NOMO-1 treated with dmso at 0.1 percent for 144 hours (cell line): ENCODE measurements at regions not wholly inside any gene's neighbourhood (a gene's known extent, or its start where the extent isn't known, plus 50 kb on each side); places are given as distances from the start of the nearest gene placed in this dataset.

ENCODE experiments used
- DNase-seq: peaks from one replicate; lab custom pipeline; 2025; ENCODE audit not compliant: unreplicated experiment; lab: John Stamatoyannopoulos, UW

- DNase-seq: no peak
Measured at GRCh38 chr22:49448526-49448925, 379.1 kb downstream of the BRD1 start.

GRCh38 chr22:49447837-49448236, 379.8 kb downstream of the BRD1 start:
- DNase-seq: no peak

GRCh38 chr22:49446759-49447710, 380.6 kb downstream of the BRD1 start:
- DNase-seq: peak; percentile 45

- DNase-seq: no peak
Measured at GRCh38 chr22:49446145-49446758, 381.4 kb downstream of the BRD1 start.

GRCh38 chr22:49444781-49445180, 382.9 kb downstream of the BRD1 start:
- no peak for DNase-seq

- DNase-seq: no peak
Measured at GRCh38 chr22:49440931-49441330, 386.7 kb downstream of the BRD1 start.

- DNase-seq: no peak
Measured at GRCh38 chr22:49439373-49439772, 388.3 kb downstream of the BRD1 start.

GRCh38 chr22:49437956-49438355, 389.7 kb downstream of the BRD1 start:
- no peak for DNase-seq

GRCh38 chr22:49437356-49437755, 390.3 kb downstream of the BRD1 start:
- DNase-seq: no peak

- no peak for DNase-seq
Measured at GRCh38 chr22:49436056-49436455, 391.6 kb downstream of the BRD1 start.

- DNase-seq: no peak
Measured at GRCh38 chr22:49435596-49435995, 392.1 kb downstream of the BRD1 start.

GRCh38 chr22:49433717-49434611, 393.7 kb downstream of the BRD1 start:
- DNase-seq: peak; percentile 2

- DNase-seq: no peak
Measured at GRCh38 chr22:49432897-49433443, 394.7 kb downstream of the BRD1 start.

- no peak for DNase-seq
Measured at GRCh38 chr22:49432211-49432896, 395.3 kb downstream of the BRD1 start.

- DNase-seq: peak; percentile 11
Measured at GRCh38 chr22:49431551-49431950, 396.1 kb downstream of the BRD1 start.

- no peak for DNase-seq
Measured at GRCh38 chr22:49429066-49429465, 398.6 kb downstream of the BRD1 start.

GRCh38 chr22:49427941-49428340, 399.7 kb downstream of the BRD1 start:
- no peak for DNase-seq

GRCh38 chr22:49427341-49427740, 400.3 kb downstream of the BRD1 start:
- DNase-seq: no peak

- no peak for DNase-seq
Measured at GRCh38 chr22:49426618-49427266, 400.9 kb downstream of the BRD1 start.

- no peak for DNase-seq
Measured at GRCh38 chr22:49426098-49426497, 401.6 kb downstream of the BRD1 start.
